Heart left ventricle (tissue), 13 donors: ENCODE measurements at regions not wholly inside any gene's neighbourhood (a gene's known extent, or its start where the extent isn't known, plus 50 kb on each side); places are given as distances from the start of the nearest gene placed in this dataset.

ENCODE experiments used
- POLR2A ChIP-seq, 2 donors: fragments of 450-650 bp; IDR thresholded peaks; one replicate each; pipeline ENCODE4 v1.6.1; 2017; ENCODE audit warnings: antibody characterized with exemption in 2 of 2, mild to moderate bottlenecking in 2 of 2, moderate library complexity in 2 of 2
- TF ChIP-seq, protein P1 (sequence below), 12 donors: fragments of 200-600 bp; sonication (generic) in 4 of 12; IDR thresholded peaks; one replicate each; pipeline versions ENCODE4 v1.5.0 to v1.8.0; 2018 to 2022; ENCODE audit warnings: antibody characterized with exemption in 12 of 12, mild to moderate bottlenecking in 5 of 12
- donor health status: ischemic (EF 13 %, LVEDD 7.1; RV severe dilation, severe dysfunction).
- donor health status: DM: no; HTN: yes; CAD: no.
- donor health status: DM: no; HTN: no; CAD: no.
- donor health status: ischemic (EF 25% LVEDD 6.9; RV normal size, moderate dysfunction).
- donor health status: ischemic (EF 25% LVEDD 5.7; RV mildly dilated, moderate dysfunction).
- donor health status: ischemic (EF 35%, LVEDD 5.7; RV mildly dilated, moderate dysfunction).
- donor health status: nonischemic (EF 11% LVEDD 7.7; RV severe dilation, severe dysfunction).
- donor health status: DM: yes; HTN: yes; CAD: no.
- donor health status: PGD.
- donor health status: ischemic (EF 29% LVEDD 5.4; RV normal size, mild dysfunction).
- donor health status: nonischemic (EF 23%, LVEDD 6.1; RV moderate dilation, normal function).

DNA sequence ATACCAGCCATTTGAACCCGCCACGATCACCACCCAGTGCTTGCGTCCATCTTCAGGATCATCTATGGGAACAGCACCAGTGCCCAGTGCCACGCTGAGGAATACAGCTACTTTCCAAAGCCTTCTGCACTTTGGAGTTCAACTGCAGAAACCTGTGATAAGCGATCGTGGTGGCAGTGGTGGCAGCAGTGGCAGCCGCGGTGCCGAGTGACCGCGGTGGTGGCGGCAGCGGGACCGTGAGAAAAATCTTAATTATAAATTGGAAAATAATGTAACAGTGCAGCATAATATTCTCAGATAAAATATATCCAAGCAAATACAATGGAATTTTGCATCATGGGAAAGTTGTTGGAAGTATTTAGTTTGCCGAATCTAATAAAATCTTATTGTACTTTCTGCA lies 2270.9 kb downstream of the PCDH9 start:
- TF ChIP-seq POLR2A (IDR thresholded peaks at IDR 0.05): no peak
- TF ChIP-seq, protein P1, sequence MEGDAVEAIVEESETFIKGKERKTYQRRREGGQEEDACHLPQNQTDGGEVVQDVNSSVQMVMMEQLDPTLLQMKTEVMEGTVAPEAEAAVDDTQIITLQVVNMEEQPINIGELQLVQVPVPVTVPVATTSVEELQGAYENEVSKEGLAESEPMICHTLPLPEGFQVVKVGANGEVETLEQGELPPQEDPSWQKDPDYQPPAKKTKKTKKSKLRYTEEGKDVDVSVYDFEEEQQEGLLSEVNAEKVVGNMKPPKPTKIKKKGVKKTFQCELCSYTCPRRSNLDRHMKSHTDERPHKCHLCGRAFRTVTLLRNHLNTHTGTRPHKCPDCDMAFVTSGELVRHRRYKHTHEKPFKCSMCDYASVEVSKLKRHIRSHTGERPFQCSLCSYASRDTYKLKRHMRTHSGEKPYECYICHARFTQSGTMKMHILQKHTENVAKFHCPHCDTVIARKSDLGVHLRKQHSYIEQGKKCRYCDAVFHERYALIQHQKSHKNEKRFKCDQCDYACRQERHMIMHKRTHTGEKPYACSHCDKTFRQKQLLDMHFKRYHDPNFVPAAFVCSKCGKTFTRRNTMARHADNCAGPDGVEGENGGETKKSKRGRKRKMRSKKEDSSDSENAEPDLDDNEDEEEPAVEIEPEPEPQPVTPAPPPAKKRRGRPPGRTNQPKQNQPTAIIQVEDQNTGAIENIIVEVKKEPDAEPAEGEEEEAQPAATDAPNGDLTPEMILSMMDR (IDR thresholded peaks at IDR 0.05): no peak
